Ishikawa (cell line): ENCODE measurements at regions not wholly inside any gene's neighbourhood (a gene's known extent, or its start where the extent isn't known, plus 50 kb on each side); places are given as distances from the start of the nearest gene placed in this dataset.

Experiments
- CEBPB ChIP-seq: IDR thresholded peaks from 2 replicates; pipeline ENCODE4 v1.6.1; 2012
- CREB1 ChIP-seq: IDR thresholded peaks from 2 replicates; pipeline ENCODE4 v1.6.1; 2012; ENCODE audit warnings: low read depth
- EGR1 ChIP-seq: IDR thresholded peaks from 2 replicates; pipeline ENCODE4 v1.6.1; 2012
- EP300 ChIP-seq: IDR thresholded peaks from 2 replicates; pipeline ENCODE4 v1.6.1; 2012; ENCODE audit warnings: borderline replicate concordance
- FOXM1 ChIP-seq: IDR thresholded peaks from 2 replicates; pipeline ENCODE4 v1.6.1; 2012; ENCODE audit warnings: low read depth, borderline replicate concordance
- MAX ChIP-seq: IDR thresholded peaks from 2 replicates; pipeline ENCODE4 v1.6.1; 2012
- NFIC ChIP-seq: IDR thresholded peaks from 2 replicates; pipeline ENCODE4 v1.6.1; 2012
- RAD21 ChIP-seq: IDR thresholded peaks from 2 replicates; pipeline ENCODE4 v1.6.1; 2012; ENCODE audit warnings: low read depth
- TAF1 ChIP-seq: IDR thresholded peaks from 2 replicates; pipeline ENCODE4 v1.6.1; 2012; ENCODE audit warnings: low read depth, mild to moderate bottlenecking
- TCF12 ChIP-seq: IDR thresholded peaks from 2 replicates; pipeline ENCODE4 v1.6.1; 2012; ENCODE audit warnings: low read depth
- TEAD4 ChIP-seq: IDR thresholded peaks from 2 replicates; pipeline ENCODE4 v1.6.1; 2012
- USF1 ChIP-seq: IDR thresholded peaks from 2 replicates; pipeline ENCODE4 v1.6.1; 2012
- YY1 ChIP-seq: IDR thresholded peaks from 2 replicates; pipeline ENCODE4 v1.6.1; 2012; ENCODE audit warnings: low read depth
- ZBTB7A ChIP-seq: IDR thresholded peaks from 2 replicates; pipeline ENCODE4 v1.6.1; 2012; ENCODE audit warnings: low read depth
- TF ChIP-seq, protein P1 (sequence below): IDR thresholded peaks from 2 replicates; pipeline ENCODE4 v1.6.1; 2012; ENCODE audit warnings: low read depth, mild to moderate bottlenecking

DNA sequence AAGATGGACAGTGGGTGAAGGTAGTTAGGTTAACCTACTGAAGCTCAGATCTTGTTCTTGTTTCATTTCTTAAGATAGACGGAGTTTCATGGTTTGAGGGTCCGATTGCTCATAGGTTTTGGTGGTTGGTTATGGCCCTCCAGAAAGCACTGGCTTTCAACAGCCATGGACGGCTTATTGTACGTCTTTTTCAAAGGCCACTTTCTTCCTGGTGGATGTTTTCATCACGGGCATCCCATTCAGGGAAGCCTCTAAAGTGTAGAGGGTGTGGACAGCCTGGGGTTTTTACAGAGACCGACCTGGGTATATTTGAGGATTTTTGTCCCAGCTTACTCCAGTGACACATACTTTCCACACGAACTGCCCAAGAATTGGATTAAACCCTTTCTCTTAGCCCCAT, 132.7 kb upstream of the ONECUT1 start:
- TF ChIP-seq EP300 (no peak), USF1 (no peak), CREB1 (no peak), RAD21 (no peak), FOXM1 (no peak), ZBTB7A (no peak), TAF1 (no peak), YY1 (no peak), MAX (no peak), TEAD4 (no peak), EGR1 (no peak), TCF12 (no peak), NFIC (no peak), CEBPB (no peak)
- TF ChIP-seq, protein P1, sequence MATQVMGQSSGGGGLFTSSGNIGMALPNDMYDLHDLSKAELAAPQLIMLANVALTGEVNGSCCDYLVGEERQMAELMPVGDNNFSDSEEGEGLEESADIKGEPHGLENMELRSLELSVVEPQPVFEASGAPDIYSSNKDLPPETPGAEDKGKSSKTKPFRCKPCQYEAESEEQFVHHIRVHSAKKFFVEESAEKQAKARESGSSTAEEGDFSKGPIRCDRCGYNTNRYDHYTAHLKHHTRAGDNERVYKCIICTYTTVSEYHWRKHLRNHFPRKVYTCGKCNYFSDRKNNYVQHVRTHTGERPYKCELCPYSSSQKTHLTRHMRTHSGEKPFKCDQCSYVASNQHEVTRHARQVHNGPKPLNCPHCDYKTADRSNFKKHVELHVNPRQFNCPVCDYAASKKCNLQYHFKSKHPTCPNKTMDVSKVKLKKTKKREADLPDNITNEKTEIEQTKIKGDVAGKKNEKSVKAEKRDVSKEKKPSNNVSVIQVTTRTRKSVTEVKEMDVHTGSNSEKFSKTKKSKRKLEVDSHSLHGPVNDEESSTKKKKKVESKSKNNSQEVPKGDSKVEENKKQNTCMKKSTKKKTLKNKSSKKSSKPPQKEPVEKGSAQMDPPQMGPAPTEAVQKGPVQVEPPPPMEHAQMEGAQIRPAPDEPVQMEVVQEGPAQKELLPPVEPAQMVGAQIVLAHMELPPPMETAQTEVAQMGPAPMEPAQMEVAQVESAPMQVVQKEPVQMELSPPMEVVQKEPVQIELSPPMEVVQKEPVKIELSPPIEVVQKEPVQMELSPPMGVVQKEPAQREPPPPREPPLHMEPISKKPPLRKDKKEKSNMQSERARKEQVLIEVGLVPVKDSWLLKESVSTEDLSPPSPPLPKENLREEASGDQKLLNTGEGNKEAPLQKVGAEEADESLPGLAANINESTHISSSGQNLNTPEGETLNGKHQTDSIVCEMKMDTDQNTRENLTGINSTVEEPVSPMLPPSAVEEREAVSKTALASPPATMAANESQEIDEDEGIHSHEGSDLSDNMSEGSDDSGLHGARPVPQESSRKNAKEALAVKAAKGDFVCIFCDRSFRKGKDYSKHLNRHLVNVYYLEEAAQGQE, result no peak

- TF ChIP-seq CREB1 (no peak), EP300 (no peak), TCF12 (no peak), TAF1 (no peak), MAX (no peak), ZBTB7A (no peak), NFIC (no peak), EGR1 (no peak), YY1 (no peak), RAD21 (no peak), FOXM1 (no peak), CEBPB (no peak), USF1 (no peak), TEAD4 (no peak)
- TF ChIP-seq, protein P1, result no peak
Observed at GRCh38 chr15:52912172-52912571, 122.0 kb upstream of the ONECUT1 start.

DNA sequence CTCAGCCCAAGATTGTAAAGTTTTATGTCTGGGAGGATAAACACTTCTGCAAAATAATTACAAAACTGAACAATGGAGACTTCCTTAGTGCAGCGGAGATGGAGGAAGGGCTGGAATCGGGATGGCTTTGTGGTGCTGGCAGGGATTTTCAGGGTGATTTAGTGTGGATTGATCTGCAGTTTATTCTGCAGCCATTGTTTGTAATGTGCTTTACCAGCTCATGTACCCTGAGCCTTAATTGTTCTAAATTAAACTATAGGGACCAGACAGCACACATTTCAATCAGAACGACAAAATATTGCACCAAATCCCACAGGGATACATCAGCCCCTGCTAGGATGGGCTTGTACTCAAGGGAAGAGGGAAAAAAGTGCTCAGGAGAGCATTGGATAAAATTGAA, 103.2 kb upstream of the ONECUT1 start:
- no peak for TF ChIP-seq CREB1
- no peak for TF ChIP-seq EGR1
- TF ChIP-seq FOXM1, result no peak
- no peak for TF ChIP-seq ZBTB7A
- TF ChIP-seq RAD21, result no peak
- no peak for TF ChIP-seq MAX
- TF ChIP-seq NFIC, result no peak
- TF ChIP-seq EP300, result no peak

GRCh38 chr15:52879904-52880303, 89.8 kb upstream of the ONECUT1 start:
- TF ChIP-seq TEAD4 (no peak), EGR1 (no peak), RAD21 (no peak), TCF12 (no peak), USF1 (no peak), YY1 (no peak), CREB1 (no peak), TAF1 (no peak), FOXM1 (no peak), NFIC (no peak), EP300 (no peak), ZBTB7A (no peak), CEBPB (no peak)
- TF ChIP-seq, protein P1, result no peak
